ENCODE measurements at regions not wholly inside any gene's neighbourhood (a gene's known extent, or its start where the extent isn't known, plus 50 kb on each side); places are given as distances from the start of the nearest gene placed in this dataset.

DNA sequence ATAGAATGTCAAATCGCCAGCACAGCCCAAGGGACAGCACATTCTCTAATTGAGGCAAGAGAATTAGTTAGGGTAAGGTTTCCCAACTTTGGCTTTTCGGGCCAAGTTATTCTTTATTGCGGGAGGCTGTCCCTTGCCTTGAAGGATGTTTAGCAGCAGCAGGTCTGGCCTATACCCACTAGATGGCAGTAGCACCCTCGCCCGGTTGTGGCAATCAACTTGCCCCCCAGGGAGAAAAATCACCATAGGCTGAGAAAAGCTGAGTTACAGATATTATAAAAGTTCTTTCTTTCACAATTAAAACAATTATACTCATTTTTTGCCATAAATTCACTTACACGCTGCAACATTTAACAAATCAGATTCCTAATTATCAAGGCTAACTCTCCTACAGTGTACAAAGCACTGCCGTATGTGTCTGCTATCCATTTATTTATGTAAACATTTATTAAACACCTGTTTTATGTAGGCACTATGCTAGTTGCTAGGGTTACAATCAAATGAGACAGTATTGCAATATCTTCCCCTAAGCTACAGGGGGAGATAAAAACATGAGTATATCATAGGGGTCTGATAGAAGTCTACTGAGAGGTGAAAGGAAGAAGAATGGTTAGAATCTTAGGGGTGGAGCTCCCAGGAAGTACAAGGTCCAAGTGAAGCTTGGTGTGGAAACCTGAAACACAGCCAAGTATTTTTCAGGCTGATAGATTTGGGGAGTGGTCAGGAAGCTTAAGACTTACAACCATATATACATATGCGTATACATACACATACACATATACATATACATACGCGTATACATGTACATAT lies 452.3 kb downstream of the RAB38 start:
- TF ChIP-seq, protein P1, sequence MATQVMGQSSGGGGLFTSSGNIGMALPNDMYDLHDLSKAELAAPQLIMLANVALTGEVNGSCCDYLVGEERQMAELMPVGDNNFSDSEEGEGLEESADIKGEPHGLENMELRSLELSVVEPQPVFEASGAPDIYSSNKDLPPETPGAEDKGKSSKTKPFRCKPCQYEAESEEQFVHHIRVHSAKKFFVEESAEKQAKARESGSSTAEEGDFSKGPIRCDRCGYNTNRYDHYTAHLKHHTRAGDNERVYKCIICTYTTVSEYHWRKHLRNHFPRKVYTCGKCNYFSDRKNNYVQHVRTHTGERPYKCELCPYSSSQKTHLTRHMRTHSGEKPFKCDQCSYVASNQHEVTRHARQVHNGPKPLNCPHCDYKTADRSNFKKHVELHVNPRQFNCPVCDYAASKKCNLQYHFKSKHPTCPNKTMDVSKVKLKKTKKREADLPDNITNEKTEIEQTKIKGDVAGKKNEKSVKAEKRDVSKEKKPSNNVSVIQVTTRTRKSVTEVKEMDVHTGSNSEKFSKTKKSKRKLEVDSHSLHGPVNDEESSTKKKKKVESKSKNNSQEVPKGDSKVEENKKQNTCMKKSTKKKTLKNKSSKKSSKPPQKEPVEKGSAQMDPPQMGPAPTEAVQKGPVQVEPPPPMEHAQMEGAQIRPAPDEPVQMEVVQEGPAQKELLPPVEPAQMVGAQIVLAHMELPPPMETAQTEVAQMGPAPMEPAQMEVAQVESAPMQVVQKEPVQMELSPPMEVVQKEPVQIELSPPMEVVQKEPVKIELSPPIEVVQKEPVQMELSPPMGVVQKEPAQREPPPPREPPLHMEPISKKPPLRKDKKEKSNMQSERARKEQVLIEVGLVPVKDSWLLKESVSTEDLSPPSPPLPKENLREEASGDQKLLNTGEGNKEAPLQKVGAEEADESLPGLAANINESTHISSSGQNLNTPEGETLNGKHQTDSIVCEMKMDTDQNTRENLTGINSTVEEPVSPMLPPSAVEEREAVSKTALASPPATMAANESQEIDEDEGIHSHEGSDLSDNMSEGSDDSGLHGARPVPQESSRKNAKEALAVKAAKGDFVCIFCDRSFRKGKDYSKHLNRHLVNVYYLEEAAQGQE (IDR thresholded peaks at IDR 0.05) = no peak
- peak; percentile 18 to 48 for TF ChIP-seq RAD21 (IDR thresholded peaks at IDR 0.05)
- TF ChIP-seq, protein P2, sequence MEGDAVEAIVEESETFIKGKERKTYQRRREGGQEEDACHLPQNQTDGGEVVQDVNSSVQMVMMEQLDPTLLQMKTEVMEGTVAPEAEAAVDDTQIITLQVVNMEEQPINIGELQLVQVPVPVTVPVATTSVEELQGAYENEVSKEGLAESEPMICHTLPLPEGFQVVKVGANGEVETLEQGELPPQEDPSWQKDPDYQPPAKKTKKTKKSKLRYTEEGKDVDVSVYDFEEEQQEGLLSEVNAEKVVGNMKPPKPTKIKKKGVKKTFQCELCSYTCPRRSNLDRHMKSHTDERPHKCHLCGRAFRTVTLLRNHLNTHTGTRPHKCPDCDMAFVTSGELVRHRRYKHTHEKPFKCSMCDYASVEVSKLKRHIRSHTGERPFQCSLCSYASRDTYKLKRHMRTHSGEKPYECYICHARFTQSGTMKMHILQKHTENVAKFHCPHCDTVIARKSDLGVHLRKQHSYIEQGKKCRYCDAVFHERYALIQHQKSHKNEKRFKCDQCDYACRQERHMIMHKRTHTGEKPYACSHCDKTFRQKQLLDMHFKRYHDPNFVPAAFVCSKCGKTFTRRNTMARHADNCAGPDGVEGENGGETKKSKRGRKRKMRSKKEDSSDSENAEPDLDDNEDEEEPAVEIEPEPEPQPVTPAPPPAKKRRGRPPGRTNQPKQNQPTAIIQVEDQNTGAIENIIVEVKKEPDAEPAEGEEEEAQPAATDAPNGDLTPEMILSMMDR (IDR thresholded peaks at IDR 0.05; ENCODE audit: low read depth, low read length, missing input control) = peak; percentile 33

Data from liver (tissue), 3 donors.